Endothelial cell of umbilical vein (primary cell): ENCODE measurements at regions not wholly inside any gene's neighbourhood (a gene's known extent, or its start where the extent isn't known, plus 50 kb on each side); places are given as distances from the start of the nearest gene placed in this dataset.
"Not testable (repeated sequence)": the region's sequence is repeated elsewhere in the genome, so short reads cannot be mapped to it uniquely, and the experiment has no call there.

Source experiments
- CTCF ChIP-seq, 2 donors: IDR thresholded peaks; 1 replicate in 1 of 2; 2 replicates in 1 of 2; pipeline ENCODE4 v1.5.1; 2011; ENCODE audit warnings: low read length in 2 of 2, mild to moderate bottlenecking in 2 of 2, moderate library complexity in 2 of 2, control low read depth in 1 of 2, inconsistent platforms in 1 of 2, low read depth in 1 of 2; ENCODE audit not compliant: insufficient read depth in 1 of 2; ENCODE audit errors: extremely low read depth in 1 of 2
- EZH2 ChIP-seq: IDR thresholded peaks from 2 replicates; pipeline ENCODE4 v1.6.1; 2012; ENCODE audit warnings: borderline replicate concordance, low read depth, mild to moderate bottlenecking, moderate library complexity, low read length, inconsistent platforms; ENCODE audit not compliant: severe bottlenecking
- JUN ChIP-seq: IDR thresholded peaks from 2 replicates; pipeline ENCODE4 v1.6.1; 2011; ENCODE audit warnings: borderline replicate concordance, low read depth; ENCODE audit not compliant: insufficient read length, insufficient read depth
- POLR2A ChIP-seq: IDR thresholded peaks from 2 replicates; pipeline ENCODE4 v1.6.1; 2012; ENCODE audit warnings: low read depth, mild to moderate bottlenecking, control low read depth, low read length
- POLR2AphosphoS5 ChIP-seq: IDR thresholded peaks from 2 replicates; pipeline ENCODE4 v1.6.1; 2012; ENCODE audit warnings: low read depth, mild to moderate bottlenecking, control low read depth, low read length, moderate library complexity; ENCODE audit not compliant: insufficient read depth

GRCh38 chr5:99730653-99731052 is 801.8 kb upstream of the CHD1 start:
- TF ChIP-seq CTCF (IDR thresholded peaks at IDR 0.05; ENCODE audit: extremely low read depth in 1 of 2, insufficient read depth in 1 of 2, low read depth in 1 of 2, low read length in 2 of 2); EZH2; POLR2A; POLR2AphosphoS5: not testable (repeated sequence)
- TF ChIP-seq JUN = peak; percentile 29
